Endothelial cell of umbilical vein (primary cell): ENCODE measurements at regions not wholly inside any gene's neighbourhood (a gene's known extent, or its start where the extent isn't known, plus 50 kb on each side); places are given as distances from the start of the nearest gene placed in this dataset.

Experiments used
- BruUV-seq: library from RNA; stranded (reverse); fragments of 400-500 nt; replicated peaks from 2 replicates; lab custom pipeline; 2021; lab: Mats Ljungman, UMichigan
- CTCF ChIA-PET: fragments of 300-600, 350-600 bp; sonication (Branson Sonifier 250); formaldehyde crosslinking; loops from one replicate; lab custom pipeline; 2021; ENCODE audit warnings: antibody characterized with exemption, inconsistent platforms; lab: Charles Lee
- POLR2A ChIA-PET: fragments of 300-600, 350-600 bp; sonication (Branson Sonifier 250); formaldehyde crosslinking; loops from one replicate; lab custom pipeline; 2021; ENCODE audit warnings: antibody characterized with exemption, inconsistent platforms; lab: Charles Lee
- DNase-seq: peaks from one replicate; pipeline ENCODE4 v3.0.0-alpha.2; 2011; ENCODE audit warnings: low read depth, low spot score
- FAIRE-seq: peaks from 2 replicates; lab custom pipeline; 2011; peaks lifted over from hg19 to GRCh38; lab: Jason Lieb, UNC
- H2AFZ ChIP-seq: 2 replicates; pipeline ENCODE4 v1.6.0; 2012; ENCODE audit warnings: low read depth, low read length, control low read depth, inconsistent platforms
- H3K27ac ChIP-seq: 2 replicates; pipeline ENCODE4 v1.5.1; 2011; ENCODE audit warnings: low read depth, mild to moderate bottlenecking, control low read depth, low read length, moderate library complexity; ENCODE audit not compliant: insufficient read depth
- H3K27me3 ChIP-seq, 2 experiments: 2 replicates each; pipeline versions ENCODE4 v1.6.0 to v1.6.1; 2011; ENCODE audit warnings: low read length in 2 of 2, mixed read lengths in 1 of 2; ENCODE audit not compliant: control insufficient read depth in 2 of 2, insufficient read depth in 2 of 2
- H3K36me3 ChIP-seq, 2 experiments: 2 replicates in 1 of 2; 3 replicates in 1 of 2; pipeline ENCODE4 v1.5.1; 2011; ENCODE audit warnings: low read length in 2 of 2, mild to moderate bottlenecking in 1 of 2, moderate library complexity in 1 of 2; ENCODE audit not compliant: control insufficient read depth in 2 of 2, insufficient read depth in 2 of 2; ENCODE audit errors: extremely low read depth in 1 of 2
- H3K4me1 ChIP-seq: 3 replicates; pipeline ENCODE4 v1.5.1; 2011; ENCODE audit warnings: mild to moderate bottlenecking, low read length; ENCODE audit not compliant: control insufficient read depth, insufficient read depth; ENCODE audit errors: extremely low read depth
- H3K4me2 ChIP-seq: 2 replicates; pipeline ENCODE4 v1.6.1; 2011; ENCODE audit warnings: low read length, control low read depth, mixed read lengths; ENCODE audit not compliant: insufficient read depth
- H3K4me3 ChIP-seq, 3 experiments: fragments of 200-600 bp in 1 of 3; sonication (generic), shearing (Covaris generic) in 1 of 3; replicated peaks in 1 of 3; 2 replicates each; pipeline ENCODE4 v1.5.1; 2011 to 2016; ENCODE audit warnings: control low read depth in 3 of 3, low read length in 3 of 3, mild to moderate bottlenecking in 2 of 3, inconsistent platforms in 1 of 3, low read depth in 1 of 3, moderate library complexity in 1 of 3; ENCODE audit not compliant: insufficient read depth in 1 of 3
- H3K79me2 ChIP-seq: 2 replicates; pipeline ENCODE4 v1.6.0; 2012; ENCODE audit warnings: low read length, inconsistent platforms; ENCODE audit not compliant: control insufficient read depth, insufficient read depth
- H3K9ac ChIP-seq: replicated peaks from 2 replicates; pipeline ENCODE3; 2011; ENCODE audit warnings: low read length, control low read depth; ENCODE audit not compliant: insufficient read depth; ENCODE audit errors: extremely low read depth
- H3K9me1 ChIP-seq: replicated peaks from 3 replicates; pipeline ENCODE4 v1.6.0; 2011; ENCODE audit warnings: mild to moderate bottlenecking, low read length; ENCODE audit not compliant: control insufficient read depth, insufficient read depth; ENCODE audit errors: extremely low read depth
- H3K9me3 ChIP-seq: replicated peaks from 2 replicates; pipeline ENCODE4 v1.5.1; 2012; ENCODE audit warnings: low read length, inconsistent platforms; ENCODE audit not compliant: control insufficient read depth, insufficient read depth
- H4K20me1 ChIP-seq: replicated peaks from 2 replicates; pipeline ENCODE3; 2011; ENCODE audit warnings: mild to moderate bottlenecking, low read length; ENCODE audit not compliant: control insufficient read depth, insufficient read depth; ENCODE audit errors: extremely low read depth
- EZH2 ChIP-seq: IDR thresholded peaks from 2 replicates; pipeline ENCODE4 v1.6.1; 2012; ENCODE audit warnings: borderline replicate concordance, low read depth, mild to moderate bottlenecking, moderate library complexity, low read length, inconsistent platforms; ENCODE audit not compliant: severe bottlenecking
- FOS ChIP-seq: IDR thresholded peaks from 2 replicates; pipeline ENCODE4 v1.6.1; 2011; ENCODE audit warnings: mild to moderate bottlenecking, low read length, moderate library complexity, borderline replicate concordance; ENCODE audit not compliant: insufficient read depth
- JUN ChIP-seq: IDR thresholded peaks from 2 replicates; pipeline ENCODE4 v1.6.1; 2011; ENCODE audit warnings: borderline replicate concordance, low read depth; ENCODE audit not compliant: insufficient read length, insufficient read depth
- MYC ChIP-seq: IDR thresholded peaks from one replicate; pipeline ENCODE4 v1.6.1; 2011; ENCODE audit warnings: mild to moderate bottlenecking, low read depth, low read length
- POLR2A ChIP-seq: IDR thresholded peaks from 2 replicates; pipeline ENCODE4 v1.6.1; 2012; ENCODE audit warnings: low read depth, mild to moderate bottlenecking, control low read depth, low read length
- POLR2AphosphoS5 ChIP-seq: IDR thresholded peaks from 2 replicates; pipeline ENCODE4 v1.6.1; 2012; ENCODE audit warnings: low read depth, mild to moderate bottlenecking, control low read depth, low read length, moderate library complexity; ENCODE audit not compliant: insufficient read depth
- dilution Hi-C: fragments of 300-500 bp; cut with MboI; formaldehyde crosslinking; loops from one replicate; pipeline ENCODE4 v1.15.0; 2019; ENCODE audit warnings: low sequenced_read_pairs; ENCODE audit not compliant: extremely low pct_ligation_motif_present
- intact Hi-C: fragments of 100-400 bp; cut with micrococcal nuclease; formaldehyde crosslinking; loops from one replicate; pipeline ENCODE4 v1.10.0; 2022
- TF ChIP-seq, protein P1 (sequence below), 2 donors: IDR thresholded peaks; 1 replicate in 1 of 2; 2 replicates in 1 of 2; pipeline ENCODE4 v1.5.1; 2011; ENCODE audit warnings: low read length in 2 of 2, mild to moderate bottlenecking in 2 of 2, moderate library complexity in 2 of 2, control low read depth in 1 of 2, inconsistent platforms in 1 of 2, low read depth in 1 of 2; ENCODE audit not compliant: insufficient read depth in 1 of 2; ENCODE audit errors: extremely low read depth in 1 of 2
- TF ChIP-seq, protein P2 (sequence below): IDR thresholded peaks from 2 replicates; pipeline ENCODE4 v1.6.1; 2011; ENCODE audit not compliant: insufficient read depth, insufficient read length

DNA sequence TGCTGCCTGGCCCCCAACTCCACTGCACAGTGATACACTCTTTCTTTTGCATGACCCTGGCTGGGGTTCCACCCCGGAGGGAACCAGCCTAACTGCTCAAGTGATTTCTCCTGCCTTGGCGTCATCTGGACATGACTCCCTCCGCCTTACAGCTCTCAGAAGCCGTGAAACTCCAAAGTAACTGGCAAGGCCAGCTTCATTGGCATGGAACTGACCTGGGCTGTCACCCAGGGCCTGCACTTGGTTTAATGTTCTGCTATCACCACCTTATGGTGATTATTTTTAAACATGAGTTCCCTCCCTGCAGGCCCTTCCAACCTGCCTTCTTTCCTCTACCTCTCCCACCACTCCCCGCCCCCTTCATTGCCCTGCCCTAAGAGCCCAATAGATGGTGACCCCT is 139.7 kb upstream of the CDH5 start:
- TF ChIP-seq, protein P1, sequence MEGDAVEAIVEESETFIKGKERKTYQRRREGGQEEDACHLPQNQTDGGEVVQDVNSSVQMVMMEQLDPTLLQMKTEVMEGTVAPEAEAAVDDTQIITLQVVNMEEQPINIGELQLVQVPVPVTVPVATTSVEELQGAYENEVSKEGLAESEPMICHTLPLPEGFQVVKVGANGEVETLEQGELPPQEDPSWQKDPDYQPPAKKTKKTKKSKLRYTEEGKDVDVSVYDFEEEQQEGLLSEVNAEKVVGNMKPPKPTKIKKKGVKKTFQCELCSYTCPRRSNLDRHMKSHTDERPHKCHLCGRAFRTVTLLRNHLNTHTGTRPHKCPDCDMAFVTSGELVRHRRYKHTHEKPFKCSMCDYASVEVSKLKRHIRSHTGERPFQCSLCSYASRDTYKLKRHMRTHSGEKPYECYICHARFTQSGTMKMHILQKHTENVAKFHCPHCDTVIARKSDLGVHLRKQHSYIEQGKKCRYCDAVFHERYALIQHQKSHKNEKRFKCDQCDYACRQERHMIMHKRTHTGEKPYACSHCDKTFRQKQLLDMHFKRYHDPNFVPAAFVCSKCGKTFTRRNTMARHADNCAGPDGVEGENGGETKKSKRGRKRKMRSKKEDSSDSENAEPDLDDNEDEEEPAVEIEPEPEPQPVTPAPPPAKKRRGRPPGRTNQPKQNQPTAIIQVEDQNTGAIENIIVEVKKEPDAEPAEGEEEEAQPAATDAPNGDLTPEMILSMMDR (IDR thresholded peaks at IDR 0.05; ENCODE audit: extremely low read depth in 1 of 2, insufficient read depth in 1 of 2, low read depth in 1 of 2, low read length in 2 of 2) = no peak
- TF ChIP-seq, protein P2, sequence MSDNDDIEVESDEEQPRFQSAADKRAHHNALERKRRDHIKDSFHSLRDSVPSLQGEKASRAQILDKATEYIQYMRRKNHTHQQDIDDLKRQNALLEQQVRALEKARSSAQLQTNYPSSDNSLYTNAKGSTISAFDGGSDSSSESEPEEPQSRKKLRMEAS = no peak
- TF ChIP-seq FOS = no peak
- TF ChIP-seq MYC = no peak
- no peak for TF ChIP-seq POLR2AphosphoS5
- TF ChIP-seq POLR2A = no peak
- no peak for TF ChIP-seq JUN
- TF ChIP-seq EZH2 = no peak
- no peak overlapping the region for H3K27ac ChIP-seq
- H3K27me3 ChIP-seq = no peaks in the 10 kb centered on the region
- H3K4me2 ChIP-seq = no peak overlapping the region
- H4K20me1 ChIP-seq = no peaks in the 10 kb centered on the region
- FAIRE-seq (no peak), DNase-seq (no peak)
- CTCF ChIA-PET = no interaction called here
- H3K36me3 ChIP-seq = no peaks in the 10 kb centered on the region
- H3K79me2 ChIP-seq = no peaks in the 10 kb centered on the region
- H3K4me3 ChIP-seq = no peak overlapping the region
- no peaks in the 10 kb centered on the region for H3K9me1 ChIP-seq
- no peaks in the 10 kb centered on the region for H3K9me3 ChIP-seq
- dilution Hi-C loops = no loop called here
- H3K9ac ChIP-seq = no peak overlapping the region
- no TSS peak for BruUV-seq
- no peaks in the 10 kb centered on the region for H3K4me1 ChIP-seq
- intact Hi-C loops = no loop called here
- POLR2A ChIA-PET = no interaction called here
- no peak overlapping the region for H2AFZ ChIP-seq
